NCI-H2171 treated with DMSO at 0.1 percent for 48 hours (cell line): ENCODE measurements at regions not wholly inside any gene's neighbourhood (a gene's known extent, or its start where the extent isn't known, plus 50 kb on each side); places are given as distances from the start of the nearest gene placed in this dataset.
"Not testable (repeated sequence)": the region's sequence is repeated elsewhere in the genome, so short reads cannot be mapped to it uniquely, and the experiment has no call there.

Experiments
- DNase-seq: peaks from one replicate; lab custom pipeline; 2025; lab: John Stamatoyannopoulos, UW

- DNase-seq, result no peak
Observed at GRCh38 chr1:234866007-234866866, 256.3 kb upstream of the IRF2BP2 start.

- no peak for DNase-seq
Observed at GRCh38 chr1:234865171-234866006, 255.4 kb upstream of the IRF2BP2 start.

DNA sequence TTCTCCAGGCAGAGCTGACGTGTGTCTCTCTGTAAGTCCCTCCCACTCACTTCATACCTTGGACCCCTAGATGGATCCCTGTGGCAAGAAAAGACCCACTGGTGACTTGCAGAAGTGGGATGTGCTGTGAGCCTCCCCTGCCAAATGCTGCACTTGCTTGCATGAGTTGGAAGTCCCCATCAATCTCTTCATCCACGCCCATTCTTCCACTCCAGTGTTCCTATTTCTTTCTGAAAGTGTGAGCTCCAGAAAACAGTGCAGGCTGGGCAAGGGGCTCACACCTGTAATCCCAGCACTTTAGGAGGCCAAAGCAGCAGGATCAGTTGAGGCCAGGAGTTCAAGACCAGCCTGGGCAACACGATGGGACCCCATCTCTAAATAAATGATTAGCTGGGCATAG is 254.1 kb upstream of the IRF2BP2 start:
- no peak for DNase-seq

DNA sequence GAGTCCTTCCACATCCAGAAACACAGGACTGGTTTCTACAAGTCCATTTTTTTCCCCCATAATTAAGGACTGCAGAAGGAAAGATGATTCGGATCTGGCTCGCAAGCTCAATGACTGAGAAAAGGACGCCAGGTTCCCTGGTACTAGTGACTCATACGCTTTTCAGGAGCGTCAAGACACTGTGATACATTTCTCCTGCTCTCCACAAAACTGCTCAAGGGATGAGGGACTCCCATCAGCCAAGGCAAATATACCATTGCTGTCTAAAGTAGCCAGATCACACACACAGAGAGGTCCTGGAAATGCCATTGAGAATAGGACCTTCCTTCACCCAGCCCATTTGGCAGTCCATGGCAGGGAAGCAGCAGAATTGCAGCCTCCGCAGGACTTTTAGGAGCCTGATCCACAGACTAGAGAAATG is 253.6 kb upstream of the IRF2BP2 start:
- DNase-seq, result no peak

GRCh38 chr1:234862944-234863515 is 253.1 kb upstream of the IRF2BP2 start:
- DNase-seq, result no peak

DNA sequence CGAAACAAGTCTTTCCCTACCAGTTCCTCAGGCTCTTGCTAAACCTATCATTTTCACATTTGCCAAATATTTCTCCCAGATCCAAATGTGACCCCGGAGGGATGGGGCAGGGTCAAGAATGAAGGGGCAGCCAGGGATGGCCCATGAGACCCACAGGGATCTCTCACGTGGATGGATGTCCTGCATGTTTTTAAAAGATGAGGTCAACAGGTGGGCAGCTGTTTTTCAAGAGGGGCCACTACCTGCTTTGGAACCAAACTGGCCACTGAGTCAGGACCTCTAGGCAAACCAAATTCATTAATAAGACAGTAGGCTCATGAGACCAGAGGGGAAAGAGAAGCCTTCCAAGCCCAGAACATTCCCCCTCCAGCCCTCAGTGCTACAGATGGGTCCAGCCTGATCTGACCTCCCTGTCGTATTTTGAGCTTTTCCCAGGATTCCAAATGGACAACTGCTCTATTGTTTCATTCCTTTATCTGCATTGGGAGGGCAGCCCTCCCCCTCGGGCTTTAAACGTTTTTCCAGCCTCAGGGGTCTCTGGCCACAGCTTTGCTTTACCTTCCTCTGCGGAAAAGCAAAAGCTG is 252.5 kb upstream of the IRF2BP2 start:
- no peak for DNase-seq

DNA sequence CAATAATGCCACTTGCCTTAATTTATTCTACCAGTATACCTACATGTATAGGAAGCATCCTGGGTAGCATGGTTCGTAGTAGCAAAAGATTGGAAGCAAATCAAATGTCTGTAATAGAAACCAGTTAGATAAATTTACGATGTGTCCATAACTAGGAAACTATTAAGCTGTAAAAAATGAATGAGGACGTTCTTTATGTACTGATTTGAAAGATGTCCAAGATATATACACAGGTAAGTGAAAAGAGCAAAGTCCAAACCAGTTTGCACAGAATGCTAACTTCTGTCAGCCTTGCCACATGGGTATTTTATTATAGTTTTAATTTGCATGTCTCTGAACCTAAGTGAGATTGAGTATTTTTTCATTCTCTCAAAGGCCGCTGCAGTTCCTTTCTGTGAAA is 251.8 kb upstream of the IRF2BP2 start:
- no peak for DNase-seq

DNA sequence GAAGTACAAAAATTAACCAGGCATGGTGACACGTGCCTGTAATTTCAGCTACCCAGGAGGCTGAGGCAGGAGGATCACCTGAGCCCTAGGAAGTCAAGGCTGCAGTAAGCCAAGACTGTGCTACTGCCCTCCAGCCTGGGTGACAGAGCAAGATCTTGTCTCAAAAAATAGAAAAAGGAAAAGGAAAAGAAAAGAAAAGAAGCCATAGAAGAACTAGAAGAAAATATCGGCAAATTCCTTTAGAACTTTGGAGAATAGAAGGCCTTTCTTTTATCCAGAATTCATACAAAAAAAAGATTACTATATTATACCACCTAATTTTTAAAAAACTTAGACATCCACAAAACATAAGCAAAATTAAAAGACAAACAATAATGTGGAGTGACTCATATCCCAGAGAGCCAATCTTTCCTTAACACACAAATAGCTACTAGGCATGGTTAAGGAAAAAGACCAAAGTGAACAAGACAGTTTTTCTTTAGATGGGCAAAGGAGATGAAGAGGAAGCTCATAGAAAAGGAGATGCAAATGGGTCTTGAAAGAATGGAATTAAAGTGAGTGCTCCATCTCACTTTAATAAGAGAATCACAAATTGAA is 251.1 kb upstream of the IRF2BP2 start:
- DNase-seq, result no peak

DNA sequence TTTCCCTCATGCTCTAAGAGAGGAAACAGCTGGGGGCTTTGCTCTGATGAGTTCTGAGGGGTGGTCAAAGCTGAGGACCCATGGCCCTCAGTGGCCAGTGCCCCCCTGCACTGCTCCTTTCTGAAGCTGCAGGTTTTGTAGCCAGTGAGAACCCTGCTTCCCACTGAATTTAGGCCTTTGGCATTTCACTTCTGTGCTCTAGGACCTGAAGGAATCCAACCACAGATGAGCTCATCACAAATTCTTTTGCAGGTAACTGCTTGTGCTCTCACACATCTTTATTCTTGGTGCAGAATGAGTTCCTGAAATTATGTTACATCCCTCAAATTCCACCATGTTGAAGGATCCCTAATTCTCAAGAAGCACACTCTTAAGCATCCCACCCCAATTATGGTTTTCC is 248.7 kb upstream of the IRF2BP2 start:
- DNase-seq, result no peak

GRCh38 chr1:234856845-234857245 is 246.9 kb upstream of the IRF2BP2 start:
- no peak for DNase-seq

DNA sequence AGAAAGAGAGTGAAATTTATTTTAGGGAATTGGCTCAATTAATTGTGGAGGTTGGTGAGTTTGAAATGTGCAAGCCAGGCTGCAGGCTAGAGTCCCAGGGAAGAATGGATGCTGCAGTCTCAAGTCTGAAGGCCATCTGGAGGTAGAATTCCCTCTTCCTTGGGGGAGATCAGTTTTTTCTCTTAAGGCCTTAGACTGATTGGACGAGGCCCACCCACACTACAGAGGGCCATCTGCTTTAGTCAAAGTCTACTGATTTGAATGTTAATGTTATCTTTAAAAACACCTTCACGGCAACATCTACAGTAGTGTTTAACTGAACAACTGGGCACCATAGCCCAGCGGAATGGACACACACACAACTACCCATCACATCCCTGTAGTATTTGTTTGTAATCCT is 245.9 kb upstream of the IRF2BP2 start:
- DNase-seq, result no peak

- DNase-seq, result no peak
Observed at GRCh38 chr1:234854645-234855039, 244.7 kb upstream of the IRF2BP2 start.

DNA sequence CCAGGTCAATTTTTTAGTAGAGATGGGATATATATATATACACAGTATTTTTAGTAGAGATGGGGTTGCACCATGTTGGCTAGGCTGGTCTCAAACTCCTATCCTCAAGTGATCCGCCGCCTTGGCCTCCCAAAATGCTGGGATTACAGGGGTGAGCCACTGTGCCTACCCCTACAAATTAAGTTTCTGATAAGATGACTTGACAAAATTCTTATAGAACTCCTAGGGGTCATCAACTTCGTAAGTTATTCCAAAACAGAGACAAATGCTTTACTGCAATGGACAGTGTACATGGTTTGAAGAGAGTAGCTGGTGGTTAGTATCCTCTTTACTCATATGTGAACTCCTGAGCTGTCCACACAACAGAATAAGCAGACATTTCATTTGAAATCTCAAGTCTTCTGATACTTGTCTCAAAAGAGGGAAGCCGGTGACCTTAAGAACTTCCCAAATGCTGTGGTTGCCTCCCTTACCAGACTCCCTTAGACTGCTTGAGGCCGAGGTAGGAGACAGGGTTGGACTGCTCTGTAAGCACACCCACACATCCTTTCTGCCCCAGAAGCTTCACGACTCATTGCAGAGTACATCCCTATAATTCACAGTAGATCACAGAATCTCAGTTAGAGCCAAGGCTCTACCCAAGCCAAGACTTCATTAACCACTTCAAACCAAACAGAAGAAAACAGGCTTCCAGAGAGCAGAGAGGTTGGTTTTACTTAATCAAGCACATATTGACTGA is 244.1 kb upstream of the IRF2BP2 start:
- DNase-seq, result no peak

DNA sequence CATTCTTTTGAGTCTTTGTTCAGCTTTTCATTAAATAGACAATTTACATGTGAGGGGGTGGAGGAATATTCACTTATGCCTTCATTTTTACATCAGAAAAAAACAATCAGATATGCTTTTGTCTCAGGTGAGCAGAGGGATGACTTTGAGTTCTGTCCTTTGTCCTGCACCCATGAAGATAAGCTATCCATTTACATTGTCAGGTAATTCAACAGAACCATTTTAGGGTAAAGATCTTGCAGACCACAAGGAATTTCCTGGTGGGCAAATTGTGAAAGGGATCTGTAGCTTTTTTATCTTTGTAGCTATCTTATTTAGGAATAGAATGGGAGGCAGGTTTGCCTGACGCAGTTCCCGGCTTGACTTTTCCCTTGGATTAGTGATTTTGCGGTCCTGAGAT is 242.7 kb upstream of the IRF2BP2 start:
- no peak for DNase-seq

GRCh38 chr1:234851450-234852438 is 241.8 kb upstream of the IRF2BP2 start:
- DNase-seq, result no peak

DNA sequence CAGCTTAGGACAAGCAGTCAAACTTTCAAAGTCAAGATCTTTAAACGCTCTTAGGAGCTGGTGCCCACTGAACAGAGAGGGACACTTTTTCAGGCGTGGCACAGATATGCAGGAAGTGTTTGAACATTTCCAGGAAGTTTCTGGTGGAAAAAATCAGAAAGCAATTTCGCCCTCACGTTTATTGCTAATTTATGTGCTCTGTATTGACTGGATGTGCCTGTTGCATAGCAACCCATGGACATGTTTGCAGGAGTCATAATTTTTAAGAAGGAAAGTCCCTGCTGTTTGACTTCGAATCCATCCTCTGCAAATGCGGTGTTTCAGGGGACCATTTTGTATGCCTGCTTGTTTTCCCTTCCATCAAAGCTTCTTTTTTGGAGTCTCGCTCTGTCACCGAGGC is 239.9 kb upstream of the IRF2BP2 start:
- no peak for DNase-seq

- no peak for DNase-seq
Observed at GRCh38 chr1:234848972-234849649, 239.1 kb upstream of the IRF2BP2 start.

- not testable (repeated sequence) for DNase-seq
Observed at GRCh38 chr1:234846813-234847212, 236.8 kb upstream of the IRF2BP2 start.

DNA sequence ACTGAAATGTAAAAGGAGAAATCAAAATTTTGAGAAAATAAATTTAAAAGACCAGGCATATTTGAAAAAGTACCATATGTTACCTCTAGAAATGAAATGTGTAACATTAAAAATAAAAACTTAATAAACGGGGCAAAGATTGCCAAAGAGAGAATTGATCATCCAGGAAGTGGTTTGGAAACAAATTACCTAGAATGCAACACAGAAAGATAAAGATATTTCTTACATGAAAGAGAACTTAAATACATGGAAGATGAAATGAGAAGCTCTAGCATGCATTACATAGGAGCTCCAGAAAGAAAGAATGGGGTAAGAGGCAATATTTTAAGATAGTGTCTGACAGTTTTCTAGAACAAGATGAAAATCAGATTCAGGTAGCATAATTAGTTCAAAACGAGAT is 235.9 kb upstream of the IRF2BP2 start:
- no peak for DNase-seq
